ENCODE measurements at regions not wholly inside any gene's neighbourhood (a gene's known extent, or its start where the extent isn't known, plus 50 kb on each side); places are given as distances from the start of the nearest gene placed in this dataset.
A peak's percentile ranks its signal among the peaks of the same experiment; 100 is the strongest.

DNA sequence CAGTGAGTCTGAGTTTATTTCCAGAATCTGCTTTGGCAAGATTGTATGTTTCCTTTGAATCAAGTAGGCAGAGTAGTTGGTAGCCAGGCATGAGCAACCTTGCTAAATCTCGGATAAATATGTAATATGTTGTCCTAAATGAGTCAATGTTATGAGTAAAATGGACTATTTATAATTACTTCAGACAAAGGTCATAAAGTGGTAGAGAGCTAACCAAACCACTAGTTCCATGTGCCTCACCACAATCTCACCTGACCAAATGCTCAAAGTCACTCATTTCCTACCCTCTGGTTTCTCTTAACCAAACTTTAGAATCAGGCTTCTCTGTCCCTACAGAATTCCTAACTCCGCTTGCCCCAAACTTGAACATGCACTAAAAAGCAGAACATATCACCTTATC lies 261.2 kb upstream of the FSIP2 start:
- Histone ChIP-seq H4K20me1 (ENCODE audit: control insufficient read depth, insufficient read depth, insufficient read length) (no peaks in the 10 kb centered on the region), H3T11ph (ENCODE audit: low read length) (no peak overlapping the region), H3K27me3 (ENCODE audit: insufficient read depth, low read length) (no peaks in the 10 kb centered on the region), H3K14ac (ENCODE audit: insufficient read depth, low read length) (no peak overlapping the region), H3K9me3 (ENCODE audit: control insufficient read depth, low read depth, low read length) (no peaks in the 10 kb centered on the region), H2AK5ac (ENCODE audit: insufficient read length, low read length) (no peak overlapping the region), H2AFZ (ENCODE audit: low read length) (no peak overlapping the region), H2BK20ac (ENCODE audit: low read depth, low read length, poor library complexity, severe bottlenecking) (no peak overlapping the region), H3K4me2 (ENCODE audit: insufficient read depth, insufficient read length, low read length) (no peak overlapping the region), H3K23ac (ENCODE audit: insufficient read length, low read depth, low read length) (no peak overlapping the region), H3K79me1 (ENCODE audit: insufficient read depth, low read depth, low read length, poor library complexity, severe bottlenecking) (no peaks in the 10 kb centered on the region), H4K91ac (ENCODE audit: insufficient read length, low read depth, low read length) (no peak overlapping the region), H3K4ac (ENCODE audit: low read depth, low read length) (no peak overlapping the region), H3K79me2 (ENCODE audit: insufficient read depth, low read length) (no peaks in the 10 kb centered on the region), H2BK5ac (ENCODE audit: insufficient read length, low read length) (no peak overlapping the region), H3K23me2 (ENCODE audit: insufficient read length, low read depth, low read length, poor library complexity, severe bottlenecking) (no peaks in the 10 kb centered on the region), H4K5ac (ENCODE audit: insufficient read length, low read depth, low read length) (no peak overlapping the region), H3K56ac (ENCODE audit: insufficient read length, low read depth, low read length) (no peak overlapping the region), H3K9ac (ENCODE audit: extremely low read depth, insufficient read length, low read length) (no peak overlapping the region), H3K4me1 (ENCODE audit: insufficient read depth, low read length) (peaks cover 2% of the 10 kb centered on the region; the same call in 1 of the 2 replicates), H4K8ac (replicated peaks; ENCODE audit: insufficient read length, low read depth, low read length) (no peak overlapping the region), H2BK12ac (ENCODE audit: insufficient read length, low read depth, low read length) (no peak overlapping the region), H3K27ac (ENCODE audit: insufficient read length, low read depth, low read length) (no peak overlapping the region), H3K18ac (ENCODE audit: insufficient read length, low read depth, low read length) (no peak overlapping the region), H2BK120ac (ENCODE audit: low read depth, low read length, poor library complexity, severe bottlenecking) (no peak overlapping the region), H2BK15ac (ENCODE audit: low read depth, low read length) (no peak overlapping the region)
- DNase-seq: no peak
- WGBS (ENCODE audit: extremely low coverage, insufficient read length, low lambda C conversion rate): no CpG with 5 or more reads among the region's 2 CpGs
- TF ChIP-seq, protein P1, sequence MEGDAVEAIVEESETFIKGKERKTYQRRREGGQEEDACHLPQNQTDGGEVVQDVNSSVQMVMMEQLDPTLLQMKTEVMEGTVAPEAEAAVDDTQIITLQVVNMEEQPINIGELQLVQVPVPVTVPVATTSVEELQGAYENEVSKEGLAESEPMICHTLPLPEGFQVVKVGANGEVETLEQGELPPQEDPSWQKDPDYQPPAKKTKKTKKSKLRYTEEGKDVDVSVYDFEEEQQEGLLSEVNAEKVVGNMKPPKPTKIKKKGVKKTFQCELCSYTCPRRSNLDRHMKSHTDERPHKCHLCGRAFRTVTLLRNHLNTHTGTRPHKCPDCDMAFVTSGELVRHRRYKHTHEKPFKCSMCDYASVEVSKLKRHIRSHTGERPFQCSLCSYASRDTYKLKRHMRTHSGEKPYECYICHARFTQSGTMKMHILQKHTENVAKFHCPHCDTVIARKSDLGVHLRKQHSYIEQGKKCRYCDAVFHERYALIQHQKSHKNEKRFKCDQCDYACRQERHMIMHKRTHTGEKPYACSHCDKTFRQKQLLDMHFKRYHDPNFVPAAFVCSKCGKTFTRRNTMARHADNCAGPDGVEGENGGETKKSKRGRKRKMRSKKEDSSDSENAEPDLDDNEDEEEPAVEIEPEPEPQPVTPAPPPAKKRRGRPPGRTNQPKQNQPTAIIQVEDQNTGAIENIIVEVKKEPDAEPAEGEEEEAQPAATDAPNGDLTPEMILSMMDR (conservative IDR thresholded peaks at IDR 0.05): no peak
- peaks cover 37 to 38% of the 10 kb centered on the region in 2 experiments for H3K4me1 Mint-ChIP-seq
- peak overlapping the region in 1 of 3 experiments; percentile 32; a peak in 1 of 7 replicates for H3K27ac Mint-ChIP-seq
- peaks cover 5 to 9% of the 10 kb centered on the region in 2 experiments; a peak in 4 of 5 replicates for H3K9me3 Mint-ChIP-seq
- H3K36me3 Mint-ChIP-seq (ENCODE audit: insufficient read depth in 1 of 3, low read depth in 3 of 3): peaks cover 6 to 17% (median 11%) of the 10 kb centered on the region in 3 experiments; a peak in 5 of 7 replicates
- H3K27me3 Mint-ChIP-seq (ENCODE audit: low read depth): no peaks in the 10 kb centered on the region
- no peak overlapping the region for H3K4me3 Mint-ChIP-seq

All from H9 (cell line).